ENCODE measurements at regions not wholly inside any gene's neighbourhood (a gene's known extent, or its start where the extent isn't known, plus 50 kb on each side); places are given as distances from the start of the nearest gene placed in this dataset.

DNA sequence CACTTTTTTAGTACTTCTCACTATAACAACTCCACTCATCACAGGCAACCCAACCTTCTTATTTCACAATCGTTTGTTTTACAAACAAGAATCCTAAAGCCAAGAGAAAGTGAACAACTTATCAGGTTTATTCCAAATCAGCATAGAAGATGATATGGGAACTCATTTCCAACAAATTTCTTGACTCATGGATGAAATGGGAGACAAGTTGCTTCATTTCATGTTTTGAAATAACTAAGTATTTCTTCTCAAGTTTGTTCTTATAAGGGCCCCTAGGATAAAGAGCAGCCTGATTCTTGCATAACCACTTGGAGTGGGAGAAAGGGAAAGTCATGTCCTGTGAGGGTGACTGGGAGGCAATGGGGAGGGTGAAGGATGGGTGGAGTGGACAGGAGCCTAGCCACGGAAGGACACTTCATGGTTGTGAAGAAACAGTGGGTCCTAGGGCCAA is 168.3 kb downstream of the DUSP6 start:
- H3K9me3 ChIP-seq = peaks cover 3% of the 10 kb centered on the region
- TF ChIP-seq, protein P1, sequence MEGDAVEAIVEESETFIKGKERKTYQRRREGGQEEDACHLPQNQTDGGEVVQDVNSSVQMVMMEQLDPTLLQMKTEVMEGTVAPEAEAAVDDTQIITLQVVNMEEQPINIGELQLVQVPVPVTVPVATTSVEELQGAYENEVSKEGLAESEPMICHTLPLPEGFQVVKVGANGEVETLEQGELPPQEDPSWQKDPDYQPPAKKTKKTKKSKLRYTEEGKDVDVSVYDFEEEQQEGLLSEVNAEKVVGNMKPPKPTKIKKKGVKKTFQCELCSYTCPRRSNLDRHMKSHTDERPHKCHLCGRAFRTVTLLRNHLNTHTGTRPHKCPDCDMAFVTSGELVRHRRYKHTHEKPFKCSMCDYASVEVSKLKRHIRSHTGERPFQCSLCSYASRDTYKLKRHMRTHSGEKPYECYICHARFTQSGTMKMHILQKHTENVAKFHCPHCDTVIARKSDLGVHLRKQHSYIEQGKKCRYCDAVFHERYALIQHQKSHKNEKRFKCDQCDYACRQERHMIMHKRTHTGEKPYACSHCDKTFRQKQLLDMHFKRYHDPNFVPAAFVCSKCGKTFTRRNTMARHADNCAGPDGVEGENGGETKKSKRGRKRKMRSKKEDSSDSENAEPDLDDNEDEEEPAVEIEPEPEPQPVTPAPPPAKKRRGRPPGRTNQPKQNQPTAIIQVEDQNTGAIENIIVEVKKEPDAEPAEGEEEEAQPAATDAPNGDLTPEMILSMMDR (IDR thresholded peaks at IDR 0.05) = no peak
- DNase-seq (ENCODE audit: low spot score) (peak; percentile 6), ATAC-seq (ENCODE audit: insufficient number of reproducible peaks, low FRiP score, low read depth) (no peak)
- no peaks in the 10 kb centered on the region for H3K36me3 ChIP-seq
- no peak overlapping the region for H3K4me3 ChIP-seq
- peaks cover 3 to 5% of the 10 kb centered on the region in 2 donors for H3K4me1 ChIP-seq (ENCODE audit: control insufficient read depth in 1 of 2, low read depth in 2 of 2)
- no peak overlapping the region for H3K27ac ChIP-seq
- no peaks in the 10 kb centered on the region for H3K27me3 ChIP-seq (replicated peaks; ENCODE audit: insufficient read depth)

- no peak for ATAC-seq (ENCODE audit: insufficient number of reproducible peaks, low FRiP score, low read depth)
- H3K27me3 ChIP-seq (replicated peaks; ENCODE audit: insufficient read depth) = no peaks in the 10 kb centered on the region
- no peak for DNase-seq (ENCODE audit: low spot score)
- no peaks in the 10 kb centered on the region for H3K9me3 ChIP-seq
- H3K36me3 ChIP-seq = no peaks in the 10 kb centered on the region
- peaks cover 3 to 5% of the 10 kb centered on the region in 2 donors for H3K4me1 ChIP-seq (ENCODE audit: control insufficient read depth in 1 of 2, low read depth in 2 of 2)
- H3K4me3 ChIP-seq = no peak overlapping the region
- H3K27ac ChIP-seq = no peak overlapping the region
- TF ChIP-seq, protein P1 (IDR thresholded peaks at IDR 0.05) = no peak
These were observed 170.9 kb downstream of the DUSP6 start for GRCh38 chr12:89181271-89181920.

GRCh38 chr12:89180496-89180895 is 171.8 kb downstream of the DUSP6 start:
- Histone ChIP-seq H3K4me3 (no peak overlapping the region), H3K9me3 (no peaks in the 10 kb centered on the region), H3K36me3 (no peaks in the 10 kb centered on the region), H3K4me1 (ENCODE audit: control insufficient read depth in 1 of 2, low read depth in 2 of 2) (peaks cover 3 to 5% of the 10 kb centered on the region in 2 donors), H3K27me3 (replicated peaks; ENCODE audit: insufficient read depth) (no peaks in the 10 kb centered on the region), H3K27ac (no peak overlapping the region)
- ATAC-seq (ENCODE audit: insufficient number of reproducible peaks, low FRiP score, low read depth) = no peak
- DNase-seq (ENCODE audit: low spot score) = no peak
- TF ChIP-seq, protein P1 (IDR thresholded peaks at IDR 0.05) = no peak

- peaks cover 3 to 5% of the 10 kb centered on the region in 2 donors for H3K4me1 ChIP-seq (ENCODE audit: control insufficient read depth in 1 of 2, low read depth in 2 of 2)
- no peaks in the 10 kb centered on the region for H3K27me3 ChIP-seq (replicated peaks; ENCODE audit: insufficient read depth)
- TF ChIP-seq, protein P1 (IDR thresholded peaks at IDR 0.05) = no peak
- H3K27ac ChIP-seq = no peak overlapping the region
- ATAC-seq (ENCODE audit: insufficient number of reproducible peaks, low FRiP score, low read depth) = no peak
- no peaks in the 10 kb centered on the region for H3K9me3 ChIP-seq
- H3K36me3 ChIP-seq = no peaks in the 10 kb centered on the region
- peak; percentile 4 for DNase-seq (ENCODE audit: low spot score)
- no peak overlapping the region for H3K4me3 ChIP-seq
These were observed 172.3 kb downstream of the DUSP6 start for GRCh38 chr12:89179983-89180382.

- ATAC-seq (ENCODE audit: insufficient number of reproducible peaks, low FRiP score, low read depth) = no peak
- H3K27ac ChIP-seq = no peak overlapping the region
- no peaks in the 10 kb centered on the region for H3K27me3 ChIP-seq (replicated peaks; ENCODE audit: insufficient read depth)
- no peak overlapping the region for H3K4me3 ChIP-seq
- H3K9me3 ChIP-seq = no peaks in the 10 kb centered on the region
- no peaks in the 10 kb centered on the region for H3K36me3 ChIP-seq
- peaks cover 3 to 5% of the 10 kb centered on the region in 2 donors for H3K4me1 ChIP-seq (ENCODE audit: control insufficient read depth in 1 of 2, low read depth in 2 of 2)
- TF ChIP-seq, protein P1 (IDR thresholded peaks at IDR 0.05) = no peak
- no peak for DNase-seq (ENCODE audit: low spot score)
These were observed 173.1 kb downstream of the DUSP6 start for GRCh38 chr12:89179245-89179644.

Data from thoracic aorta (tissue), 2 donors.